ENCODE measurements at regions not wholly inside any gene's neighbourhood (a gene's known extent, or its start where the extent isn't known, plus 50 kb on each side); places are given as distances from the start of the nearest gene placed in this dataset.
"Not testable (repeated sequence)": the region's sequence is repeated elsewhere in the genome, so short reads cannot be mapped to it uniquely, and the experiment has no call there.

GRCh38 chr20:22523499-22524392 is 60.6 kb downstream of the FOXA2 start:
- DNase-seq (ENCODE audit: low read depth) = no peak
- POLR2A ChIA-PET = no interaction called here
- H3K36me3 ChIP-seq (ENCODE audit: control insufficient read depth, insufficient read depth, low read length) = no peaks in the 10 kb centered on the region
- no peak overlapping the region for H3K4me3 ChIP-seq (ENCODE audit: low read depth, low read length)
- TF ChIP-seq, protein P1, sequence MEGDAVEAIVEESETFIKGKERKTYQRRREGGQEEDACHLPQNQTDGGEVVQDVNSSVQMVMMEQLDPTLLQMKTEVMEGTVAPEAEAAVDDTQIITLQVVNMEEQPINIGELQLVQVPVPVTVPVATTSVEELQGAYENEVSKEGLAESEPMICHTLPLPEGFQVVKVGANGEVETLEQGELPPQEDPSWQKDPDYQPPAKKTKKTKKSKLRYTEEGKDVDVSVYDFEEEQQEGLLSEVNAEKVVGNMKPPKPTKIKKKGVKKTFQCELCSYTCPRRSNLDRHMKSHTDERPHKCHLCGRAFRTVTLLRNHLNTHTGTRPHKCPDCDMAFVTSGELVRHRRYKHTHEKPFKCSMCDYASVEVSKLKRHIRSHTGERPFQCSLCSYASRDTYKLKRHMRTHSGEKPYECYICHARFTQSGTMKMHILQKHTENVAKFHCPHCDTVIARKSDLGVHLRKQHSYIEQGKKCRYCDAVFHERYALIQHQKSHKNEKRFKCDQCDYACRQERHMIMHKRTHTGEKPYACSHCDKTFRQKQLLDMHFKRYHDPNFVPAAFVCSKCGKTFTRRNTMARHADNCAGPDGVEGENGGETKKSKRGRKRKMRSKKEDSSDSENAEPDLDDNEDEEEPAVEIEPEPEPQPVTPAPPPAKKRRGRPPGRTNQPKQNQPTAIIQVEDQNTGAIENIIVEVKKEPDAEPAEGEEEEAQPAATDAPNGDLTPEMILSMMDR (IDR thresholded peaks at IDR 0.05; ENCODE audit: insufficient read depth, low read depth, low read length) = no peak
- CTCF ChIA-PET = no interaction called here
- no peaks in the 10 kb centered on the region for H3K27me3 ChIP-seq (ENCODE audit: control insufficient read depth, insufficient read depth, low read length)

DNA sequence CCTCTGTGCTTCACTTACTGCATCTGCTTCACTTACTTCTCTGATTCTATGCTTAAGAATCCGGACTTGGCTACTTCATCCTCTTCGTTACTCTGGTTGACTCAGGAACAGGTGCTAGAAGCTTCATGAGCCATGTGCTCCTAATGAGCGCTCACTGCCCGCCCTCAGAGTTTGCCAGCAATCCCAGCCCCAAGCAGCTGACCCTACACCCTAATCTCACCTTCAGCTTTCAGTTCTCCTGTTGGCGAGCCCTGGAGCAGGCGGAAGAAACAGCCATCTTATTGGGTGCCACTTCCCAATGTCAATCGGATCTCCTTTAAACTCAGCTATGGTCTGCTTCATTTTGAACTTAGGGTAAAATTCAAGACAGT is 61.3 kb downstream of the FOXA2 start:
- H3K27me3 ChIP-seq (ENCODE audit: control insufficient read depth, insufficient read depth, low read length) = no peaks in the 10 kb centered on the region
- no peak overlapping the region for H3K4me3 ChIP-seq (ENCODE audit: low read depth, low read length)
- no peaks in the 10 kb centered on the region for H3K36me3 ChIP-seq (ENCODE audit: control insufficient read depth, insufficient read depth, low read length)
- DNase-seq (ENCODE audit: low read depth) = no peak
- TF ChIP-seq, protein P1 (IDR thresholded peaks at IDR 0.05; ENCODE audit: insufficient read depth, low read depth, low read length) = no peak
- CTCF ChIA-PET = no interaction called here
- POLR2A ChIA-PET = no interaction called here

- ChIA-PET POLR2A (no interaction called here), CTCF (no interaction called here)
- Histone ChIP-seq H3K27me3 (ENCODE audit: control insufficient read depth, insufficient read depth, low read length) (no peaks in the 10 kb centered on the region), H3K4me3 (ENCODE audit: low read depth, low read length) (no peak overlapping the region), H3K36me3 (ENCODE audit: control insufficient read depth, insufficient read depth, low read length) (no peaks in the 10 kb centered on the region)
- TF ChIP-seq, protein P1 (IDR thresholded peaks at IDR 0.05; ENCODE audit: insufficient read depth, low read depth, low read length) = no peak
- DNase-seq (ENCODE audit: low read depth) = no peak
Measured at GRCh38 chr20:22522701-22523100, 61.7 kb downstream of the FOXA2 start.

- DNase-seq (ENCODE audit: low read depth); CTCF ChIA-PET; H3K36me3 ChIP-seq (ENCODE audit: control insufficient read depth, insufficient read depth, low read length); H3K27me3 ChIP-seq (ENCODE audit: control insufficient read depth, insufficient read depth, low read length); H3K4me3 ChIP-seq (ENCODE audit: low read depth, low read length); POLR2A ChIA-PET: not testable (repeated sequence)
Measured at GRCh38 chr20:22521940-22522339, 62.4 kb downstream of the FOXA2 start.

DNA sequence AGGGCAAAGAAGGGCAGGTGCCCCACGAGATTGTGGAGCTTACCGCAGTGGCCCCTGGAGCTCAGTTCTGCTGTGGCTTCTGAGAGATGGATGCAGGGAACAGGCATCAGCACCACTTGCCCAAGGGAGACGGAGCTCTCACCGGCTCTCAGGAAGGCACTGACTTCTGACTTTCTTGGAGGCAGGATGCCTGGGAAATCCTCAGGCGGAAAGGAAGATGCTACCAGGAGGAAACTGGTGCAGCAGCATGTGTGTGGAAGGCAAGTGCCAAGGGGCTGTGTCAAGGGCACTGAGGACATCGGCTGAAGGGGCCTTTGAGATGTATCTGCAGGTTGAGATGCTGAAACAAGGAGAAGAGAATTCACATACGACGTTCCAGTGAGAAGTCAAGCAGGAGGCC is 64.0 kb downstream of the FOXA2 start:
- TF ChIP-seq, protein P1 (IDR thresholded peaks at IDR 0.05; ENCODE audit: insufficient read depth, low read depth, low read length) = no peak
- Histone ChIP-seq H3K36me3 (ENCODE audit: control insufficient read depth, insufficient read depth, low read length) (no peaks in the 10 kb centered on the region), H3K27me3 (ENCODE audit: control insufficient read depth, insufficient read depth, low read length) (no peaks in the 10 kb centered on the region), H3K4me3 (ENCODE audit: low read depth, low read length) (no peak overlapping the region)
- ChIA-PET CTCF (no interaction called here), POLR2A (no interaction called here)
- DNase-seq (ENCODE audit: low read depth) = no peak

GRCh38 chr20:22515264-22515663 is 69.1 kb downstream of the FOXA2 start:
- ChIA-PET POLR2A (no interaction called here), CTCF (no interaction called here)
- TF ChIP-seq, protein P1 (IDR thresholded peaks at IDR 0.05; ENCODE audit: insufficient read depth, low read depth, low read length) = no peak
- no peaks in the 10 kb centered on the region for H3K36me3 ChIP-seq (ENCODE audit: control insufficient read depth, insufficient read depth, low read length)
- no peak overlapping the region for H3K4me3 ChIP-seq (ENCODE audit: low read depth, low read length)
- no peak for DNase-seq (ENCODE audit: low read depth)
- H3K27me3 ChIP-seq (ENCODE audit: control insufficient read depth, insufficient read depth, low read length) = no peaks in the 10 kb centered on the region

Data from BJ (cell line).